ENCODE measurements at regions not wholly inside any gene's neighbourhood (a gene's known extent, or its start where the extent isn't known, plus 50 kb on each side); places are given as distances from the start of the nearest gene placed in this dataset.

GRCh38 chr7:81162771-81163525 is 244.1 kb upstream of the SEMA3C start:
- no peak overlapping the region for H3K4me3 ChIP-seq (replicated peaks; ENCODE audit: low read depth, low read length)
- no peak for TF ChIP-seq CTCF (IDR thresholded peaks at IDR 0.05; ENCODE audit: low read depth, low read length, missing control alignments)
- no peak for DNase-seq (ENCODE audit: extremely low read depth, low read depth)

- H3K4me3 ChIP-seq (replicated peaks; ENCODE audit: low read depth, low read length), result no peak overlapping the region
- no peak for TF ChIP-seq CTCF (IDR thresholded peaks at IDR 0.05; ENCODE audit: low read depth, low read length, missing control alignments)
- no peak for DNase-seq (ENCODE audit: extremely low read depth, low read depth)
Observed at GRCh38 chr7:81162234-81162633, 243.4 kb upstream of the SEMA3C start.

GRCh38 chr7:81161451-81162075 is 242.7 kb upstream of the SEMA3C start:
- DNase-seq (ENCODE audit: extremely low read depth, low read depth), result peak; percentile 80
- no peak for TF ChIP-seq CTCF (IDR thresholded peaks at IDR 0.05; ENCODE audit: low read depth, low read length, missing control alignments)
- H3K4me3 ChIP-seq (replicated peaks; ENCODE audit: low read depth, low read length), result no peak overlapping the region

GRCh38 chr7:81159402-81159801 is 240.6 kb upstream of the SEMA3C start:
- no peak for DNase-seq (ENCODE audit: extremely low read depth, low read depth)
- TF ChIP-seq CTCF (IDR thresholded peaks at IDR 0.05; ENCODE audit: low read depth, low read length, missing control alignments), result no peak

GRCh38 chr7:81158189-81158588 is 239.3 kb upstream of the SEMA3C start:
- DNase-seq (ENCODE audit: extremely low read depth, low read depth), result no peak

More at GRCh38 chr7:81159402-81159801, 240.6 kb upstream of the SEMA3C start:
- H3K4me3 ChIP-seq (replicated peaks; ENCODE audit: low read depth, low read length), result no peak overlapping the region

GRCh38 chr7:81155654-81156373 is 237.0 kb upstream of the SEMA3C start:
- DNase-seq (ENCODE audit: extremely low read depth, low read depth), result no peak
- H3K4me3 ChIP-seq (replicated peaks; ENCODE audit: low read depth, low read length), result no peak overlapping the region
- TF ChIP-seq CTCF (IDR thresholded peaks at IDR 0.05; ENCODE audit: low read depth, low read length, missing control alignments), result no peak

More at GRCh38 chr7:81158189-81158588, 239.3 kb upstream of the SEMA3C start:
- TF ChIP-seq CTCF (IDR thresholded peaks at IDR 0.05; ENCODE audit: low read depth, low read length, missing control alignments), result no peak
- H3K4me3 ChIP-seq (replicated peaks; ENCODE audit: low read depth, low read length), result no peak overlapping the region

Data from HFF-Myc (cell line).